OCI-LY7 (cell line): ENCODE measurements at regions not wholly inside any gene's neighbourhood (a gene's known extent, or its start where the extent isn't known, plus 50 kb on each side); places are given as distances from the start of the nearest gene placed in this dataset.

Experiments used
- BruUV-seq: library from RNA; stranded (reverse); fragments of 400-500 nt; replicated peaks from 2 replicates; lab custom pipeline; 2021; lab: Mats Ljungman, UMichigan
- CTCF ChIA-PET: fragments of 300-600 bp; sonication (Branson Sonifier 250); formaldehyde crosslinking; loops from one replicate; lab custom pipeline; 2022; ENCODE audit warnings: antibody characterized with exemption; ENCODE audit not compliant: unreplicated experiment; lab: Charles Lee
- POLR2A ChIA-PET: fragments of 300-600 bp; sonication (Branson Sonifier 250); formaldehyde crosslinking; loops from one replicate; lab custom pipeline; 2022; ENCODE audit warnings: antibody characterized with exemption; lab: Charles Lee
- DNase-seq: peaks from one replicate; pipeline ENCODE4 v3.0.0-alpha.2; 2015; ENCODE audit warnings: low spot score
- H2AFZ ChIP-seq: fragments of 200-600 bp; sonication (generic), shearing (Covaris generic); 2 replicates; pipeline ENCODE4 v1.6.1; 2014; ENCODE audit warnings: mild to moderate bottlenecking, antibody characterized with exemption, low read length, moderate library complexity
- H3K27ac ChIP-seq: fragments of 200-600 bp; sonication (generic); 2 replicates; pipeline ENCODE4 v1.5.1; 2014; ENCODE audit warnings: mixed run types, low read depth, mild to moderate bottlenecking, moderate library complexity, low read length, inconsistent platforms; ENCODE audit not compliant: poor library complexity, severe bottlenecking
- H3K36me3 ChIP-seq: fragments of 200-600 bp; sonication (generic); 2 replicates; pipeline ENCODE4 v1.6.1; 2014; ENCODE audit warnings: mild to moderate bottlenecking, antibody characterized with exemption, low read length, moderate library complexity, mixed read lengths; ENCODE audit not compliant: insufficient read depth
- H3K4me1 ChIP-seq: fragments of 200-600 bp; sonication (generic); 2 replicates; pipeline ENCODE4 v1.5.1; 2014; ENCODE audit warnings: mild to moderate bottlenecking, low read length; ENCODE audit not compliant: insufficient read depth, poor library complexity, severe bottlenecking
- H3K4me2 ChIP-seq: fragments of 200-600 bp; sonication (generic); 2 replicates; pipeline ENCODE4 v1.6.1; 2014; ENCODE audit warnings: mild to moderate bottlenecking, low read length
- H3K4me3 ChIP-seq: fragments of 200-600 bp; sonication (generic); 2 replicates; pipeline ENCODE4 v1.5.1; 2014; ENCODE audit warnings: mild to moderate bottlenecking, low read depth, low read length; ENCODE audit not compliant: poor library complexity, severe bottlenecking
- H3K79me2 ChIP-seq: fragments of 200-600 bp; sonication (generic); 2 replicates; pipeline ENCODE4 v1.6.1; 2016; ENCODE audit warnings: low read depth, mild to moderate bottlenecking, low read length, moderate library complexity, mixed read lengths; ENCODE audit not compliant: insufficient read depth
- H3K9me2 ChIP-seq: fragments of 200-600 bp; sonication (generic); 2 replicates; pipeline ENCODE4 v1.6.1; 2016; ENCODE audit warnings: mild to moderate bottlenecking, low read length, mixed read lengths; ENCODE audit not compliant: insufficient read depth
- H3K9me3 ChIP-seq: fragments of 200-600 bp; sonication (generic); 2 replicates; pipeline ENCODE4 v1.6.1; 2014; ENCODE audit warnings: mild to moderate bottlenecking, mixed run types, low read length, mixed read lengths
- H4K20me1 ChIP-seq: fragments of 200-600 bp; sonication (generic); 2 replicates; pipeline ENCODE4 v1.6.1; 2014; ENCODE audit warnings: mild to moderate bottlenecking, antibody characterized with exemption, low read length, moderate library complexity, mixed read lengths; ENCODE audit not compliant: insufficient read depth
- EZH2phosphoT487 ChIP-seq: fragments of 200-600 bp; sonication (generic); IDR thresholded peaks from 2 replicates; pipeline ENCODE4 v1.6.1; 2018; ENCODE audit warnings: low read depth, borderline replicate concordance, mild to moderate bottlenecking, mixed run types, antibody characterized with exemption, low read length, moderate library complexity, mixed read lengths
- intact Hi-C: fragments of 100-400 bp; cut with micrococcal nuclease; formaldehyde crosslinking; loops from one replicate; pipeline ENCODE4 v1.10.0; 2022; ENCODE audit not compliant: unreplicated experiment
- TF ChIP-seq, protein P1 (sequence below): fragments of 200-600 bp; sonication (generic); conservative IDR thresholded peaks from 2 replicates; pipeline ENCODE4 v1.5.1; 2014; ENCODE audit warnings: mild to moderate bottlenecking, antibody characterized with exemption, low read length, moderate library complexity, mixed read lengths

DNA sequence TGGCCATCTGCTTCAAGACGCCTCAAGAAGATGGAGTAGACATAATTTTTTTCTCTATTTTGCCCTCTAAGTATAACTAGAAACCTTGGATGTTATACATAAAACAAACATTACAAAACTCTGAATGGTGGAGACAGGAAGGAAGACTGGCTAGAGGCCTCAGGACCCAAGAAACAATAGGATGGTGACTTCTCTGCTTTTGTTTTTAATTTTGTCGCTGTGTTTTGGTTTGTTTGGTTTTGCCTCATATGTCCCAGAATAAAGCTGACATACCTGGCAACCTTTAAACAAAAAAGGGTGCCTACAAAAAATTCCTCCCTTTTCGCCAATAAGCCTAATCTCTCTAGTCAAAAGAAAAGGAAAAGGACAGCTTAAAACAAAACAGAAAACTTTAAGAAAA lies 109.1 kb downstream of the PPP4R3C start:
- Histone ChIP-seq H3K9me3 (no peaks in the 10 kb centered on the region), H3K36me3 (no peaks in the 10 kb centered on the region), H3K9me2 (no peaks in the 10 kb centered on the region), H2AFZ (no peak overlapping the region), H4K20me1 (no peaks in the 10 kb centered on the region), H3K27ac (no peak overlapping the region), H3K4me1 (no peaks in the 10 kb centered on the region), H3K4me3 (no peak overlapping the region), H3K79me2 (no peaks in the 10 kb centered on the region), H3K4me2 (no peak overlapping the region)
- no TSS peak for BruUV-seq
- no peak for DNase-seq
- intact Hi-C loops: no loop called here
- ChIA-PET CTCF (no interaction called here), POLR2A (no interaction called here)
- TF ChIP-seq, protein P1, sequence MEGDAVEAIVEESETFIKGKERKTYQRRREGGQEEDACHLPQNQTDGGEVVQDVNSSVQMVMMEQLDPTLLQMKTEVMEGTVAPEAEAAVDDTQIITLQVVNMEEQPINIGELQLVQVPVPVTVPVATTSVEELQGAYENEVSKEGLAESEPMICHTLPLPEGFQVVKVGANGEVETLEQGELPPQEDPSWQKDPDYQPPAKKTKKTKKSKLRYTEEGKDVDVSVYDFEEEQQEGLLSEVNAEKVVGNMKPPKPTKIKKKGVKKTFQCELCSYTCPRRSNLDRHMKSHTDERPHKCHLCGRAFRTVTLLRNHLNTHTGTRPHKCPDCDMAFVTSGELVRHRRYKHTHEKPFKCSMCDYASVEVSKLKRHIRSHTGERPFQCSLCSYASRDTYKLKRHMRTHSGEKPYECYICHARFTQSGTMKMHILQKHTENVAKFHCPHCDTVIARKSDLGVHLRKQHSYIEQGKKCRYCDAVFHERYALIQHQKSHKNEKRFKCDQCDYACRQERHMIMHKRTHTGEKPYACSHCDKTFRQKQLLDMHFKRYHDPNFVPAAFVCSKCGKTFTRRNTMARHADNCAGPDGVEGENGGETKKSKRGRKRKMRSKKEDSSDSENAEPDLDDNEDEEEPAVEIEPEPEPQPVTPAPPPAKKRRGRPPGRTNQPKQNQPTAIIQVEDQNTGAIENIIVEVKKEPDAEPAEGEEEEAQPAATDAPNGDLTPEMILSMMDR: no peak
- TF ChIP-seq EZH2phosphoT487: no peak

- Histone ChIP-seq H3K4me1 (no peaks in the 10 kb centered on the region), H3K4me3 (no peak overlapping the region), H3K36me3 (no peaks in the 10 kb centered on the region), H3K9me2 (no peaks in the 10 kb centered on the region), H4K20me1 (no peaks in the 10 kb centered on the region), H3K4me2 (no peak overlapping the region), H3K27ac (no peak overlapping the region), H3K9me3 (no peaks in the 10 kb centered on the region), H2AFZ (no peak overlapping the region), H3K79me2 (no peaks in the 10 kb centered on the region)
- intact Hi-C loops: no loop called here
- no TSS peak for BruUV-seq
- CTCF ChIA-PET: no interaction called here
- no peak for DNase-seq
- POLR2A ChIA-PET: no interaction called here
- TF ChIP-seq, protein P1: no peak
- no peak for TF ChIP-seq EZH2phosphoT487
Observed at GRCh38 chrX:27350476-27350875, 112.7 kb downstream of the PPP4R3C start.

- TF ChIP-seq EZH2phosphoT487: no peak
- TF ChIP-seq, protein P1: peak; percentile 83
- no peaks in the 10 kb centered on the region for H4K20me1 ChIP-seq
- POLR2A ChIA-PET: no interaction called here
- H3K9me2 ChIP-seq: no peaks in the 10 kb centered on the region
- CTCF ChIA-PET: no interaction called here
- H3K4me1 ChIP-seq: no peaks in the 10 kb centered on the region
- no peak overlapping the region for H3K4me2 ChIP-seq
- no peak overlapping the region for H3K27ac ChIP-seq
- peak; percentile 30 for DNase-seq
- H3K9me3 ChIP-seq: no peaks in the 10 kb centered on the region
- no peak overlapping the region for H2AFZ ChIP-seq
- H3K4me3 ChIP-seq: no peak overlapping the region
- intact Hi-C loops: loop anchor here (10.0 kb wide), 1 partner anchor 682 kb away; no protein-coding TSS in a partner anchor
- H3K79me2 ChIP-seq: no peaks in the 10 kb centered on the region
- no TSS peak for BruUV-seq
- H3K36me3 ChIP-seq: no peaks in the 10 kb centered on the region
Observed at GRCh38 chrX:27336466-27337091, 126.6 kb downstream of the PPP4R3C start.
